SU-DHL-6 (cell line): ENCODE measurements at regions not wholly inside any gene's neighbourhood (a gene's known extent, or its start where the extent isn't known, plus 50 kb on each side); places are given as distances from the start of the nearest gene placed in this dataset.

Experiments
- H2AFZ ChIP-seq: fragments of 200-600 bp; sonication (generic); 2 replicates; pipeline ENCODE4 v1.6.1; 2014; ENCODE audit warnings: low read depth, mild to moderate bottlenecking, moderate library complexity, mixed read lengths, antibody characterized with exemption, low read length; ENCODE audit not compliant: severe bottlenecking
- H3F3A ChIP-seq: fragments of 200-600 bp; shearing (Covaris generic); 2 replicates; pipeline ENCODE4 v1.6.0; 2016; ENCODE audit warnings: antibody characterized with exemption, mild to moderate bottlenecking; ENCODE audit not compliant: insufficient read depth
- H3K27ac ChIP-seq: fragments of 200-600 bp; sonication (generic); 2 replicates; pipeline ENCODE4 v1.5.1; 2016; ENCODE audit warnings: low read depth, mild to moderate bottlenecking, low read length, moderate library complexity, mixed read lengths
- H3K27me3 ChIP-seq: fragments of 200-600 bp; sonication (generic), shearing (Covaris generic); 2 replicates; pipeline ENCODE4 v1.6.0; 2014; ENCODE audit warnings: mild to moderate bottlenecking, low read length
- H3K36me3 ChIP-seq: fragments of 200-600 bp; sonication (generic); 2 replicates; pipeline ENCODE4 v1.6.1; 2014; ENCODE audit warnings: mild to moderate bottlenecking, low read length, mixed read lengths
- H3K4me2 ChIP-seq: fragments of 300-600, 200-600 bp; shearing (Covaris generic), sonication (generic); 2 replicates; pipeline ENCODE4 v1.6.0; 2014; ENCODE audit warnings: low read length, low read depth, mild to moderate bottlenecking; ENCODE audit not compliant: poor library complexity, severe bottlenecking
- H3K4me3 ChIP-seq: fragments of 200-600 bp; sonication (generic); 2 replicates; pipeline ENCODE4 v1.5.1; 2014; ENCODE audit warnings: antibody characterized with exemption, low read length, mild to moderate bottlenecking, mixed read lengths; ENCODE audit not compliant: insufficient read depth, poor library complexity, severe bottlenecking
- H3K79me2 ChIP-seq: fragments of 200-600 bp; sonication (generic); 2 replicates; pipeline ENCODE4 v1.6.1; 2014; ENCODE audit warnings: mild to moderate bottlenecking, low read length, moderate library complexity; ENCODE audit not compliant: insufficient read depth
- H3K9ac ChIP-seq: fragments of 200-600 bp; sonication (generic); 2 replicates; pipeline ENCODE4 v1.7.0; 2014; ENCODE audit warnings: mild to moderate bottlenecking, low read length
- H3K9me2 ChIP-seq: fragments of 200-600 bp; sonication (generic); replicated peaks from 2 replicates; pipeline ENCODE4 v1.6.1; 2014; ENCODE audit warnings: low read length; ENCODE audit not compliant: insufficient read depth
- H3K9me3 ChIP-seq: fragments of 200-600 bp; sonication (generic); 2 replicates; pipeline ENCODE4 v1.6.1; 2014; ENCODE audit warnings: low read length, mixed read lengths; ENCODE audit not compliant: insufficient read depth
- H4K20me1 ChIP-seq: fragments of 200-600 bp; sonication (generic); 2 replicates; pipeline ENCODE4 v1.6.1; 2014; ENCODE audit warnings: low read depth, mild to moderate bottlenecking, antibody characterized with exemption, low read length, moderate library complexity, mixed read lengths
- EZH2phosphoT487 ChIP-seq: fragments of 200-600 bp; sonication (generic), shearing (Covaris generic); conservative IDR thresholded peaks from 2 replicates; pipeline ENCODE4 v1.6.1; 2018; ENCODE audit warnings: mild to moderate bottlenecking, antibody characterized with exemption, low read length, moderate library complexity, mixed read lengths
- TF ChIP-seq, protein P1 (sequence below): fragments of 200-600 bp; sonication (generic); IDR thresholded peaks from one replicate; pipeline ENCODE4 v1.5.1; 2017; ENCODE audit warnings: antibody characterized with exemption, mild to moderate bottlenecking, low read length, moderate library complexity; ENCODE audit not compliant: insufficient read depth, poor library complexity, severe bottlenecking

DNA sequence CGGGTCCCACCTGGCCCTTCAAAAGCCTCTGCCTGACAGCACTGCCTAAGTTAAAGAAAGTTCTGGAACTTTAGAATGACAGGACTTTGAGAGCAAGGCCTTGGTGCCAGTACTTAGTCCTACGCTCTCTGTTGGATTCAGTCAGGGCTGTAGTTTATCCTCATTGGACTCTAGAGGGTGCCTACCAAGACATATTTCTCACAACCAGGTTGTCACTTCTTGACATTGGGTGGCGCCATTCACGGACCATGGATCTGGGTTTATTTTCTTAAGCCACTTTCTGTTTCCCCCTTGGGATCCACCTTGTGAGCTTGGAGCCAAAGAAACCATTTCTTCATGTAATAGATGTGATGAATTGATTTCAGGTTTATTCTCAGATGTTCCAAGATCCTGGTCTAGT lies 787.0 kb upstream of the TBX3 start:
- no peak overlapping the region for H2AFZ ChIP-seq
- no peaks in the 10 kb centered on the region for H3K36me3 ChIP-seq
- H3K27ac ChIP-seq = no peak overlapping the region
- no peak overlapping the region for H3K9ac ChIP-seq
- no peak overlapping the region for H3K4me2 ChIP-seq
- no peaks in the 10 kb centered on the region; the same call in 1 of the 2 replicates for H3K27me3 ChIP-seq
- H4K20me1 ChIP-seq = no peaks in the 10 kb centered on the region
- no peaks in the 10 kb centered on the region for H3F3A ChIP-seq
- H3K9me2 ChIP-seq = no peaks in the 10 kb centered on the region
- TF ChIP-seq EZH2phosphoT487 = no peak
- TF ChIP-seq, protein P1, sequence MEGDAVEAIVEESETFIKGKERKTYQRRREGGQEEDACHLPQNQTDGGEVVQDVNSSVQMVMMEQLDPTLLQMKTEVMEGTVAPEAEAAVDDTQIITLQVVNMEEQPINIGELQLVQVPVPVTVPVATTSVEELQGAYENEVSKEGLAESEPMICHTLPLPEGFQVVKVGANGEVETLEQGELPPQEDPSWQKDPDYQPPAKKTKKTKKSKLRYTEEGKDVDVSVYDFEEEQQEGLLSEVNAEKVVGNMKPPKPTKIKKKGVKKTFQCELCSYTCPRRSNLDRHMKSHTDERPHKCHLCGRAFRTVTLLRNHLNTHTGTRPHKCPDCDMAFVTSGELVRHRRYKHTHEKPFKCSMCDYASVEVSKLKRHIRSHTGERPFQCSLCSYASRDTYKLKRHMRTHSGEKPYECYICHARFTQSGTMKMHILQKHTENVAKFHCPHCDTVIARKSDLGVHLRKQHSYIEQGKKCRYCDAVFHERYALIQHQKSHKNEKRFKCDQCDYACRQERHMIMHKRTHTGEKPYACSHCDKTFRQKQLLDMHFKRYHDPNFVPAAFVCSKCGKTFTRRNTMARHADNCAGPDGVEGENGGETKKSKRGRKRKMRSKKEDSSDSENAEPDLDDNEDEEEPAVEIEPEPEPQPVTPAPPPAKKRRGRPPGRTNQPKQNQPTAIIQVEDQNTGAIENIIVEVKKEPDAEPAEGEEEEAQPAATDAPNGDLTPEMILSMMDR = no peak
- H3K9me3 ChIP-seq = no peaks in the 10 kb centered on the region
- no peak overlapping the region for H3K4me3 ChIP-seq
- H3K79me2 ChIP-seq = no peaks in the 10 kb centered on the region

DNA sequence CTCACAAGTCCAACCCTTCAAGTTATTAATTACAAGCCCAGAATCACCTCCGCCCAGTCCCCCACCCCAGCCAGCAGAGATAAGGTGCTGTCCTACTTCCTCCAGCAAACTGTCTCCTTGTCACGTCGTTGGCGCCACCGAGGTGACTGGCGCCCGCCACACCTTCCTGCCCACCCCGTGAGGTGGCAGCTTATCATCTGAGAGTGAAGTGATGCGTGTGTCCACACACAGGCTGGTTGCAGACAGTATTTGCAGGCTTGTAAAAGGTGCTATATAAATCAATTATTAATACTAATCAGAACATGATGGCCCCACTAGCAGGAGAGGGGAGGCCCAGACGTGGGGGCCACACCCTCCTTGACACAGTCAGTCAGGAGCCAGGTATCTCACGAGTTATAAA lies 786.6 kb upstream of the TBX3 start:
- H3K9ac ChIP-seq = no peak overlapping the region
- H3F3A ChIP-seq = no peaks in the 10 kb centered on the region
- H3K4me3 ChIP-seq = no peak overlapping the region
- H3K27ac ChIP-seq = no peak overlapping the region
- no peaks in the 10 kb centered on the region for H4K20me1 ChIP-seq
- H2AFZ ChIP-seq = no peak overlapping the region
- H3K4me2 ChIP-seq = no peak overlapping the region
- no peaks in the 10 kb centered on the region for H3K9me2 ChIP-seq
- no peaks in the 10 kb centered on the region for H3K9me3 ChIP-seq
- no peaks in the 10 kb centered on the region for H3K36me3 ChIP-seq
- no peaks in the 10 kb centered on the region; the same call in 1 of the 2 replicates for H3K27me3 ChIP-seq
- TF ChIP-seq, protein P1 = no peak
- no peaks in the 10 kb centered on the region for H3K79me2 ChIP-seq

DNA sequence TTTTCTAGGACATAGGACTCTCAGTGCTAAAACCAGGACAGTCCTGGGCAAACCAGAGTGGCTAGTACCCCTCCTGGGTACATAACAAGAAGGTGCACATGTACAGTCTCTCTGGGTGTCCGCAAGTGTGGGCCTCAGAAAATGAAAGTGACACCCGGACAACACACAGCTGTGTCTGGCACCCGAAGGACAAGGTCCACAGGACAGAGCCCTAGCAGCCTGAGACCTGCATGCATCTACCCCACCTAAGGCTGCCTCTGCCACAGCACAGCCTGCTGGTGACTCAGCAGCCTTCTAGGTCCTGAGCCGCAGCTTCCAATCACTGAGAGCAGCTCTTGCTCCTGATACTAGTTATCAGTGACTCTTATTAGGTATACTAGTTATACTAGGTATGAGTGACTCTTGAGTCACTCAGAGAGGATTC lies 784.1 kb upstream of the TBX3 start:
- no peaks in the 10 kb centered on the region for H3K9me3 ChIP-seq
- no peak overlapping the region for H3K4me2 ChIP-seq
- no peaks in the 10 kb centered on the region for H3K9me2 ChIP-seq
- no peaks in the 10 kb centered on the region; the same call in 1 of the 2 replicates for H3K27me3 ChIP-seq
- H3K9ac ChIP-seq = no peak overlapping the region
- no peak for TF ChIP-seq EZH2phosphoT487
- TF ChIP-seq, protein P1 = no peak
- H2AFZ ChIP-seq = no peak overlapping the region
- H3K27ac ChIP-seq = no peak overlapping the region
- no peak overlapping the region for H3K4me3 ChIP-seq
- H3K79me2 ChIP-seq = no peaks in the 10 kb centered on the region
- no peaks in the 10 kb centered on the region for H4K20me1 ChIP-seq
- no peaks in the 10 kb centered on the region for H3F3A ChIP-seq
- H3K36me3 ChIP-seq = no peaks in the 10 kb centered on the region
